Psoas muscle (tissue), 7 donors: ENCODE measurements at regions not wholly inside any gene's neighbourhood (a gene's known extent, or its start where the extent isn't known, plus 50 kb on each side); places are given as distances from the start of the nearest gene placed in this dataset.
"Not testable (repeated sequence)": the region's sequence is repeated elsewhere in the genome, so short reads cannot be mapped to it uniquely, and the experiment has no call there.

Experiments used
- ATAC-seq, 4 donors: fragments of 200-7000 bp; cut with Tn5 transposase; one replicate each; pipeline ENCODE4 v1.9.1; 2020; ENCODE audit warnings: moderate library complexity in 3 of 4, mild to moderate bottlenecking in 2 of 4
- DNase-seq, 2 donors: peaks; one replicate each; pipeline ENCODE4 v3.0.0-alpha.2; 2020
- H3K27ac ChIP-seq: fragments of 200-600 bp; one replicate; pipeline ENCODE4 v1.8.0; 2022
- H3K27me3 ChIP-seq, 3 donors: fragments of 200-600 bp in 1 of 3; one replicate each; pipeline versions ENCODE4 v1.6.1 to v1.8.0; 2013 to 2022; ENCODE audit warnings: low read length in 2 of 3, mild to moderate bottlenecking in 2 of 3, moderate library complexity in 1 of 3; ENCODE audit not compliant: insufficient read depth in 3 of 3
- H3K36me3 ChIP-seq, 2 donors: fragments of 200-600 bp in 1 of 2; one replicate each; pipeline versions ENCODE4 v1.6.1 to v1.8.0; 2013 to 2022; ENCODE audit warnings: low read depth in 1 of 2, mild to moderate bottlenecking in 1 of 2, moderate library complexity in 1 of 2; ENCODE audit not compliant: insufficient read depth in 1 of 2
- H3K4me1 ChIP-seq: fragments of 200-600 bp; one replicate; pipeline ENCODE4 v1.8.0; 2022
- H3K4me3 ChIP-seq: fragments of 200-600 bp; one replicate; pipeline ENCODE4 v1.8.0; 2022; ENCODE audit warnings: mild to moderate bottlenecking
- H3K9me3 ChIP-seq: fragments of 200-600 bp; one replicate; pipeline ENCODE4 v1.8.0; 2022
- WGBS, 3 donors: extraction: QIAGEN DNeasy Blood & Tissue Kit; methylation state at CpG; one replicate each; pipeline versions ENCODE4 v1.1.6 to v1.1.7; 2013; 5-methylcytosine and 5-hydroxymethylcytosine counted together
- intact Hi-C, 2 donors: fragments of 100-400 bp; cut with DNase I; formaldehyde crosslinking; loops; one replicate each; pipeline versions ENCODE4 v1.11.0 to v1.14.2; 2022
- TF ChIP-seq, protein P1 (sequence below): fragments of 200-600 bp; IDR thresholded peaks from one replicate; pipeline ENCODE4 v1.8.0; 2022; ENCODE audit warnings: antibody characterized with exemption
- donor health status: healthy with polysubstance abuse.
- donor health status: DM: no; HTN: no; CAD: no; lungs with moderate emphysema.
- donor health status: Bipolar disorder and iron deficiency.
- donor health status: healthy.
- donor health status: DM: yes; HTN: yes; CAD: no.
- donor health status: DM: no; HTN: no; CAD: no.
- donor health status: DM: yes; HTN: yes; CAD: no.

DNA sequence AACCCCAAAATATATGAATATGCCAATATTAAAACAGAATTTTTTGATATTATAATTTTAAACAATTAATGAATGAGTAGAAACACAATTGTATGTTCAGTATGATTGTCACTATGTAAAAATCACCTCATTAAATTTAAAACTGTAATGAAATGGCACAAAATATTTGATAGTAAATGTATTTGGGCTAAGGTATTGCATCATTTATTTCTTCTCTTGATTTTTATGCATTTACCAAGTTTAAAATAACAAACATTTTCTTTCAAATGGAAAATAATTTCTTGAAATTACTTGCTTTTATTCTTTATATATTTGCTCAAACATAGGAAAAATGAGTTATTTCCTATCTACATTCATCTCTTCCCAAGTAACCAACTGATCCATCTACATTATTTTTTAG is 782.6 kb downstream of the KCNJ3 start:
- H3K4me3 ChIP-seq = no peak overlapping the region
- ATAC-seq = no peak
- no peaks in the 10 kb centered on the region for H3K4me1 ChIP-seq
- no peak overlapping the region for H3K27ac ChIP-seq
- no peaks in the 10 kb centered on the region for H3K36me3 ChIP-seq
- no peak for DNase-seq
- H3K9me3 ChIP-seq = no peaks in the 10 kb centered on the region
- intact Hi-C loops = no loop called here
- TF ChIP-seq, protein P1, sequence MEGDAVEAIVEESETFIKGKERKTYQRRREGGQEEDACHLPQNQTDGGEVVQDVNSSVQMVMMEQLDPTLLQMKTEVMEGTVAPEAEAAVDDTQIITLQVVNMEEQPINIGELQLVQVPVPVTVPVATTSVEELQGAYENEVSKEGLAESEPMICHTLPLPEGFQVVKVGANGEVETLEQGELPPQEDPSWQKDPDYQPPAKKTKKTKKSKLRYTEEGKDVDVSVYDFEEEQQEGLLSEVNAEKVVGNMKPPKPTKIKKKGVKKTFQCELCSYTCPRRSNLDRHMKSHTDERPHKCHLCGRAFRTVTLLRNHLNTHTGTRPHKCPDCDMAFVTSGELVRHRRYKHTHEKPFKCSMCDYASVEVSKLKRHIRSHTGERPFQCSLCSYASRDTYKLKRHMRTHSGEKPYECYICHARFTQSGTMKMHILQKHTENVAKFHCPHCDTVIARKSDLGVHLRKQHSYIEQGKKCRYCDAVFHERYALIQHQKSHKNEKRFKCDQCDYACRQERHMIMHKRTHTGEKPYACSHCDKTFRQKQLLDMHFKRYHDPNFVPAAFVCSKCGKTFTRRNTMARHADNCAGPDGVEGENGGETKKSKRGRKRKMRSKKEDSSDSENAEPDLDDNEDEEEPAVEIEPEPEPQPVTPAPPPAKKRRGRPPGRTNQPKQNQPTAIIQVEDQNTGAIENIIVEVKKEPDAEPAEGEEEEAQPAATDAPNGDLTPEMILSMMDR = no peak
- no peaks in the 10 kb centered on the region for H3K27me3 ChIP-seq

DNA sequence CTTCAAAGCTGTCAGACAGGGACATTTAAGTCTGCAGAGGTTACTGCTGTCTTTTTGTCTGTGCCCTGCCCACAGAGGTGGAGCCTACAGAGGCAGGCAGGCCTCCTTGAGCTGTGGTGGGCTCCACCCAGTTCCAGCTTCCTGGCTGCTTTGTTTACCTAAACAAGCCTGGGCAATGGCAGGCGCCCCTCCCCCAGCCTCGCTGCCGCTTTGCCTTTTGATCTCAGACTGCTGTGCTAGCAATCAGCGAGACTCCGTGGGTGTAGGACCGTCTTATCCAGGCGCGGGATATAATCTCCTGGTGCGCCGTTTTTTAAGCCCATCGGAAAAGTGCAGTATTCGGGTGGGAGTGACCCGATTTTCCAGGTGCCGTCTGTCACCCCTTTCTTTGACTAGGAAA is 773.5 kb downstream of the KCNJ3 start:
- H3K9me3 ChIP-seq, H3K4me1 ChIP-seq, H3K27ac ChIP-seq, ATAC-seq, H3K4me3 ChIP-seq, intact Hi-C loops, H3K36me3 ChIP-seq, H3K27me3 ChIP-seq, DNase-seq: not testable (repeated sequence)
- 83 to 92% (median 88%) methylated on average over 12 to 13 of the region's 14 CpGs for WGBS, 3 donors

DNA sequence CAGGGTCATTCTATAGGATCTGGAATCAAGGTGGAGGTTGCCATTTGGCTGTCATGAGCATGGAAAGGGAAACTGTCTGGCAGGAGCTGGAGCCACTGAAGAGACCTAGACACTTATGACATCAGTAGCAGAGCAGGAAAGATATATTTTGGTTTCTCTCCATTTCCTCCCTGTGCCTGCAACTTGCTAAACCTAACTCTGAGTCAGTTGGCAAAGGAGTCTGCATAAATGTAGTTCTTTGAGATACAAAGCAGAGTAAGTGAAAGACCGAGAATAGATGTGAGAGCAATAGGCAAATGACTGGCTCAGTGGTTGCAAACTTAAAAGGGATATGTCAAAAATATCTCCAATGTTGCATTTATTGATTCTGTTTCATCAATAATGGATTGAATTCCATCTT is 757.7 kb downstream of the KCNJ3 start:
- TF ChIP-seq, protein P1 = no peak
- Histone ChIP-seq H3K4me3 (no peak overlapping the region), H3K27me3 (no peaks in the 10 kb centered on the region), H3K9me3 (no peaks in the 10 kb centered on the region), H3K36me3 (no peaks in the 10 kb centered on the region), H3K27ac (no peak overlapping the region), H3K4me1 (no peaks in the 10 kb centered on the region)
- no peak for ATAC-seq
- intact Hi-C loops = no loop called here
- DNase-seq = no peak
- WGBS, 3 donors = 79 to 96% (median 91%) methylated on average over 1 of the region's 1 CpG

DNA sequence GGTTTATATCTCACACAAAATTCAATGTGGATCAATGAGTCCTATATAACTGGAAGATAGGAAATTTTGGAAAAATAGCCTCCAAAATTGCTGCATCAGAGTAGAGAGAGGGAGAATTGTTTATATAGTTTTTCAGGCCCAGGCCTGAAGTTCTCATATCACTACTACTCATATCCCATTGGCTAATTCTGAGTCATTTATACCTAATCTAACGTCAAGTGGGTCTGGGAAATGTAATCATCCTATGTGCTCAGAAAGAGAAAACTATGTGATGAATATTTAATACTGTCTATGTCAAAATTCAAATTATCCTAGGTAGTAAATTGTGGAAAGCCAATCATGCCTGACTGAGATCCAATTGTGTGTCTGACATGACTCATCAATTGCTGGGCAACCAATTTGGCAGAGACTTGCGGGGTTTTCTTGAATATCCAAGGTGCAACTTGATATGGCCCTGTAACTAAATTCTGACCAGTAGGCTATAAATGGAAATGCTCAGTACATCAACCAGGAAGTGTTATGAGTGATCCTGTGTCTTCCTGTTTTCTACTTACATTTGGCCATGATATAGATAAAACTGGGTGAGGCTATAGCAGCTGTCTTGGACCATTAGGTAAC is 744.4 kb downstream of the KCNJ3 start:
- no peak overlapping the region for H3K27ac ChIP-seq
- no peak overlapping the region for H3K4me3 ChIP-seq
- intact Hi-C loops = no loop called here
- H3K4me1 ChIP-seq = no peaks in the 10 kb centered on the region
- no peak for ATAC-seq
- no peak for DNase-seq
- H3K27me3 ChIP-seq = no peaks in the 10 kb centered on the region
- no peaks in the 10 kb centered on the region for H3K36me3 ChIP-seq
- peaks cover 6% of the 10 kb centered on the region for H3K9me3 ChIP-seq
- 64 to 74% (median 72%) methylated on average over 2 of the region's 2 CpGs for WGBS, 3 donors
- TF ChIP-seq, protein P1 = no peak

DNA sequence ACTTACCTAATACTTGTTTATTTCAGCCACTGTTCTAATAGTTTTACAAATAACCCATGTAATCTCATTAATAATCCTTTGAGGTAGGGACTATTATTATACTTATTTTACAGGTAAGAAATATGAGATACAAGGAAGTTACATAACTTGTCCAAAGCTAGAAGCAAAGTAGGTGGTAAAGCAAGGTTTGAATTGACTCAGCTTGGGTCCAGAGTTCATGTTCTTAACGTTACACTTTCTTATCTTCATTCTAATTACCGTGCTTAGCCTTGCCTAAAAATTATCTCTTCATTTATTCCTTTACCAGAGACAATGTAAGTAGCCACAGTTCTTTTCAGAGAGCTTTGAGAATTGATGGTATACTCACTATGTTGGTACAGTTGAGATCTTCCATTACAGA is 743.6 kb downstream of the KCNJ3 start:
- TF ChIP-seq, protein P1 = no peak
- WGBS, 3 donors = 77 to 81% (median 77%) methylated on average over 2 of the region's 2 CpGs
- intact Hi-C loops = no loop called here
- no peaks in the 10 kb centered on the region for H3K36me3 ChIP-seq
- H3K4me1 ChIP-seq = no peaks in the 10 kb centered on the region
- H3K9me3 ChIP-seq = peaks cover 8% of the 10 kb centered on the region
- no peak overlapping the region for H3K27ac ChIP-seq
- ATAC-seq = no peak
- DNase-seq = no peak
- no peak overlapping the region for H3K4me3 ChIP-seq
- H3K27me3 ChIP-seq = no peaks in the 10 kb centered on the region
